Thyroid gland (tissue), 4 donors: ENCODE measurements at regions not wholly inside any gene's neighbourhood (a gene's known extent, or its start where the extent isn't known, plus 50 kb on each side); places are given as distances from the start of the nearest gene placed in this dataset.
"Not testable (repeated sequence)": the region's sequence is repeated elsewhere in the genome, so short reads cannot be mapped to it uniquely, and the experiment has no call there.

ENCODE experiments used
- DNase-seq, 2 donors: peaks; one replicate each; pipeline ENCODE4 v3.0.0-alpha.2; 2019
- H3K27ac ChIP-seq, 3 donors: fragments of 200-600 bp; sonication (generic); 1 replicate in 2 of 3; 2 replicates in 1 of 3; pipeline ENCODE4 v1.5.1; 2016 to 2019; ENCODE audit warnings: mild to moderate bottlenecking in 1 of 3, moderate library complexity in 1 of 3
- H3K27me3 ChIP-seq: fragments of 200-600 bp; sonication (generic); one replicate; pipeline ENCODE4 v1.5.1; 2019
- H3K36me3 ChIP-seq, 2 donors: fragments of 200-600 bp; sonication (generic); one replicate each; pipeline ENCODE4 v1.5.1; 2016 to 2019
- H3K4me1 ChIP-seq, 2 donors: fragments of 200-600 bp; sonication (generic); one replicate each; pipeline ENCODE4 v1.5.1; 2017 to 2019
- H3K4me3 ChIP-seq, 3 donors: fragments of 200-600 bp; sonication (generic); replicated peaks in 1 of 3; 1 replicate in 2 of 3; 2 replicates in 1 of 3; pipeline ENCODE4 v1.5.1; 2016; ENCODE audit warnings: mild to moderate bottlenecking in 1 of 3
- H3K9me3 ChIP-seq: fragments of 200-600 bp; sonication (generic); one replicate; pipeline ENCODE4 v1.5.1; 2017
- CTCF ChIP-seq, 6 experiments: fragments of 200-600 bp in 3 of 6; fragments of 450-650 bp in 3 of 6; sonication (generic) in 3 of 6; IDR thresholded peaks; one replicate each; pipeline ENCODE4 v1.5.1; 2016 to 2019; ENCODE audit warnings: antibody characterized with exemption in 6 of 6, mild to moderate bottlenecking in 2 of 6, inconsistent platforms in 1 of 6, moderate library complexity in 1 of 6
- POLR2A ChIP-seq, 2 donors: fragments of 450-650 bp; IDR thresholded peaks; one replicate each; pipeline ENCODE4 v1.6.1; 2017; ENCODE audit warnings: antibody characterized with exemption in 2 of 2, mild to moderate bottlenecking in 2 of 2, moderate library complexity in 1 of 2
- WGBS, 2 donors: methylation state at CpG; one replicate each; pipeline ENCODE4 v1.1.5; 2017; 5-methylcytosine and 5-hydroxymethylcytosine counted together
- intact Hi-C: fragments of 100-400 bp; cut with DNase I; formaldehyde crosslinking; loops from one replicate; pipeline ENCODE4 v1.15.1; 2023

DNA sequence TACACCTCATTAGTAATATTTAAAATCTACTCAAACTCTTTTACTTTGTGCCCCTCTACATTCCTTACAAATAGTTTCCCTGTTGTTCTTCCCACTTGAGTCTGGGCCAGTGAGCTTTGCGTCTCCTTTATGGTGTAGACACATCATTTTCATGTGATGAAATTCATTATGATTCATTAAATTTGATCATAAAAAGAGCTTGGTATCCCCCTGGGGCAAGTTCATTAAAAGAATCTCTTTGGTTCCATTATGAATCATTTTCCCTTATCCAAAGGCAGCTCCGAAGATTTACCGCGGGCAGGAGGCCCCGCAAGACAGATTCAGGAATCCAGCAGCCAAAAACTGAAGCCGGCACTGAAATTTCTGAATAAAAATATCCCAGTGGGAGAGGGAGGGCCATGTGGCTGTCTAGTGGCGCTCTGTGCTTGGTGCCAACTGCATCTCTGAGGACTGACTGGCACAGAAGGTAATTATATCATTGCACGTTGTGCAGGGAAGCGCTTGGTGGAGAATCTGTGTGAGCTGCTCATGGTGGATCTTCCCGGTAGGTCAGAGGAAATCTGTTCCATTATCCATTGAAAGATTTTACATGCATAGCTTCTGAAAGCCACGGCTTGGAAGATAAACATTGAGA, 151.4 kb upstream of the PITRM1 start:
- no peak overlapping the region for H3K4me3 ChIP-seq
- WGBS, 2 donors = 82 to 88% methylated on average over 11 of the region's 11 CpGs
- DNase-seq = no peak

DNA sequence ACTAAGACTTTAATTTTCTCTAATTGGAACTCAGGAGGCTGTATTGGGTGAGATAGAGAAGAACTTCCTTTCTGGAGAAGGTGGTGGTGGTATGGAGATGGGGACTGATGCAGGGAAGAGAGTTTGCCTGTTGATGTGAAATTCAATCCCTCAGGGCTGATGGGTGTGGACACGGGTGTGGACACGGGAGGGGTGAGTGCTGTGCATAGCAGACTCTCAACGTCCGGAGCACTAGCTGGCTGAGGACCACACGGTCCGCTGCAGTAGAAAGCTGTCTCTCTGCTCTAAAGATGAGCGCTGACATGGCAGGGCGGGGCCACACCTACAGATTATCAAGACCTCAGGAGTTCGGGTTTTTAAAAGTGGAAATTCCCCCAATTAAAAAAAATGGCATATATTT, 148.5 kb upstream of the PITRM1 start:
- Histone ChIP-seq H3K27me3 (no peaks in the 10 kb centered on the region), H3K4me3 (no peak overlapping the region), H3K36me3 (no peaks in the 10 kb centered on the region), H3K27ac (no peak overlapping the region), H3K4me1 (no peaks in the 10 kb centered on the region), H3K9me3 (no peaks in the 10 kb centered on the region)
- TF ChIP-seq CTCF (IDR thresholded peaks at IDR 0.05) (no peak), POLR2A (IDR thresholded peaks at IDR 0.05) (no peak)
- no peak for DNase-seq
- 85 to 89% methylated on average over 9 of the region's 9 CpGs for WGBS, 2 donors
- intact Hi-C loops = no loop called here

More for the DNA sequence above, 151.4 kb upstream of the PITRM1 start:
- Histone ChIP-seq H3K27me3 (no peaks in the 10 kb centered on the region), H3K4me1 (no peaks in the 10 kb centered on the region), H3K36me3 (no peaks in the 10 kb centered on the region), H3K27ac (no peak overlapping the region), H3K9me3 (no peaks in the 10 kb centered on the region)
- TF ChIP-seq CTCF (IDR thresholded peaks at IDR 0.05) (no peak), POLR2A (IDR thresholded peaks at IDR 0.05) (no peak)
- intact Hi-C loops = no loop called here

GRCh38 chr10:3319811-3320226, 147.2 kb upstream of the PITRM1 start:
- H3K9me3 ChIP-seq = no peaks in the 10 kb centered on the region
- intact Hi-C loops = no loop called here
- no peak overlapping the region for H3K27ac ChIP-seq
- H3K4me1 ChIP-seq = no peaks in the 10 kb centered on the region
- DNase-seq = no peak
- H3K27me3 ChIP-seq = no peaks in the 10 kb centered on the region
- H3K4me3 ChIP-seq = no peak overlapping the region
- no peak for TF ChIP-seq POLR2A (IDR thresholded peaks at IDR 0.05)
- no peak for TF ChIP-seq CTCF (IDR thresholded peaks at IDR 0.05)
- WGBS, 2 donors = 85 to 92% methylated on average over 18 to 24 of the region's 25 CpGs
- no peaks in the 10 kb centered on the region for H3K36me3 ChIP-seq

- DNase-seq, H3K36me3 ChIP-seq, H3K27ac ChIP-seq, H3K4me1 ChIP-seq, H3K9me3 ChIP-seq, H3K27me3 ChIP-seq, intact Hi-C loops, H3K4me3 ChIP-seq: not testable (repeated sequence)
- WGBS, 2 donors = 80 to 95% methylated on average over 1 to 9 of the region's 22 CpGs
Observed at GRCh38 chr10:3318480-3318807, 145.9 kb upstream of the PITRM1 start.

DNA sequence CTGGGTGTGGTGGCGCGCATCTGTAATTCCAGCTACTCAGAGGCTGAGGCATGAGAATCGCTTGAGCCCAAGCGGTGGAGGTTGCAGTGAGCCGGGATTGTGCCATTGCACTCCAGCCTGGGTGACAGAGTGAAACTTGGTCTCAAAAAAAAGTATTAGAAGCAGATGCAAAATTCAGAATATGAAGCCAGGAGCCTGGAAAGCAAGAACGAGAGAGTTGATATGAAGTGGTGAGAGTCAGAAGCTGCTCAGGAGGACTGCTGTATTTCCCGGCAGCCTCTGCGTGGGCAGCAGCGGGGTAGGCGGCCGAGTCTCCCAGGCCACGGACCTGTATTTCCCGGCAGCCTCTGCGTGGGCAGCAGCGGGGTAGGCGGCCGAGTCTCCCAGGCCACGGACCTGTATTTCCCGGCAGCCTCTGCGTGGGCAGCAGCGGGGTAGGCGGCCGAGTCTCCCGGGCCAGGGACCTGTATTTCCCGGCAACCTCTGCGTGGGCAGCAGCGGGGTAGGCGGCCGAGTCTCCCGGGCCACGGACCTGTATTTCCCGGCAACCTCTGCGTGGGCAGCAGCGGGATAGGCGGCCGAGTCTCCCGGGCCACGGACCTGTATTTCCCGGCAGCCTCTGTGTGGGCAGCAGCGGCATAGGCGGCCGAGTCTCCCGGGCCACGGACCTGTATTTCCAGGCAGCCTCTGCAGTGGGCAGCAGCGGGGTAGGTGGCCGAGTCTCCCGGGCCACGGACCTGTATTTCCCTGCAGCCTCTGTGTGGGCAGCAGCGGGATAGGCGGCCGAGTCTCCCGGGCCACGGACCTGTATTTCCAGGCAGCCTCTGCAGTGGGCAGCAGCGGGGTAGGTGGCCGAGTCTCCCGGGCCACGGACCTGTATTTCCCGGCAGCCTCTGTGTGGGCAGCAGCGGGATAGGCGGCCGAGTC, 145.2 kb upstream of the PITRM1 start:
- WGBS, 2 donors = 93 to 94% methylated on average over 16 to 28 of the region's 61 CpGs
- H3K27ac ChIP-seq, H3K9me3 ChIP-seq, intact Hi-C loops, DNase-seq, H3K36me3 ChIP-seq, H3K4me3 ChIP-seq, H3K4me1 ChIP-seq, H3K27me3 ChIP-seq: not testable (repeated sequence)

DNA sequence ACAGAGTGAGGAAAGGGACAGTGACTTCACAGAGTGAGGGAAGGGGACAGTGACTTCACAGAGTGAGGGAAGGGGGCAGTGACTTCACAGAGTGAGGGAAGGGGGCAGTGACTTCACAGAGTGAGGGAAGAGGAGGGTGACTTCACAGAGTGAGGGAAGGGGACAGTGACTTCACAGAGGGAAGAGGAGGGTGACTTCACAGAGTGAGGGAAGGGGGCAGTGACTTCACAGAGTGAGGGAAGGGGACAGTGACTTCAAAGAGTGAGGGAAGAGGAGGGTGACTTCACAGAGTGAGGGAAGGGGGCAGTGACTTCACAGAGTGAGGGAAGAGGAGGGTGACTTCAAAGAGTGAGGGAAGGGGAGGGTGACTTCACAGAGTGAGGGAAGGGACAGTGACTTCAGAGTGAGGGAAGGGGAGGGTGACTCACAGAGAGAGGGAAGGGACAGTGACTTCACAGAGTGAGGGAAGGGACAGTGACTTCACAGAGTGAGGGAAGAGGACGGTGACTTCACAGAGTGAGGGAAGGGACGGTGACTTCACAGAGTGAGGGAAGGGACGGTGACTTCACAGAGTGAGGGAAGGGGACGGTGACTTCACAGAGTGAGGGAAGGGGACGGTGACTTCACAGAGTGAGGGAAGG, 142.0 kb upstream of the PITRM1 start:
- H3K36me3 ChIP-seq, DNase-seq, H3K4me1 ChIP-seq, intact Hi-C loops, H3K27ac ChIP-seq, H3K4me3 ChIP-seq, H3K27me3 ChIP-seq, H3K9me3 ChIP-seq: not testable (repeated sequence)
- WGBS, 2 donors = 77 to 78% methylated on average over 4 to 5 of the region's 5 CpGs

DNA sequence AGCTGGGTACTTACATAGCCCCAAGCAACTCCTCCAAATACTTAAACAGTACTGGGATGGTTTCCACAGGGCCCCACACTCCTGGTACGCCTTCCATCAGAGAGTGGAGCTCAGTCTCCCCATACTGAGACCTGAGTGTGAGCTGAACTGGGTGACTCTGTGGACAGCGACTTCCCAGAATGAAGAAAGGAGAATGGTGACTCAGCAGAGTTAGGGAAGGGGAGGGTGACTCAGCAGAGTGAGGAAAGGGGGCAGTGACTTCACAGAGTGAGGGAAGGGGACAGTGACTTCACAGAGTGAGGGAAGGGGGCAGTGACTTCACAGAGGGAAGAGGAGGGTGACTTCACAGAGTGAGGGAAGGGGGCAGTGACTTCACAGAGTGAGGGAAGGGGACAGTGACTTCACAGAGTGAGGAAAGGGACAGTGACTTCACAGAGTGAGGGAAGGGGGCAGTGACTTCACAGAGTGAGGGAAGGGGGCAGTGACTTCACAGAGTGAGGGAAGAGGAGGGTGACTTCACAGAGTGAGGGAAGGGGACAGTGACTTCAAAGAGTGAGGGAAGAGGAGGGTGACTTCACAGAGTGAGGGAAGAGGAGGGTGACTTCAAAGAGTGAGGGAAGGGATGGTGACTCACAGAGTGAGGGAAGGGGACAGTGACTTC, 141.3 kb upstream of the PITRM1 start:
- DNase-seq, intact Hi-C loops, H3K27me3 ChIP-seq: not testable (repeated sequence)

More for the DNA sequence above, 141.3 kb upstream of the PITRM1 start:
- 51 to 58% methylated on average over 2 of the region's 2 CpGs for WGBS, 2 donors
- H3K9me3 ChIP-seq, H3K4me3 ChIP-seq, H3K36me3 ChIP-seq, H3K4me1 ChIP-seq, H3K27ac ChIP-seq: not testable (repeated sequence)
